ENCODE measurements at regions not wholly inside any gene's neighbourhood (a gene's known extent, or its start where the extent isn't known, plus 50 kb on each side); places are given as distances from the start of the nearest gene placed in this dataset.

GRCh38 chr6:73893696-73894095 lies 197.7 kb downstream of the CD109 start:
- no peak overlapping the region for H3K27ac ChIP-seq
- DNase-seq (ENCODE audit: extremely low spot score in 2 of 2), result no peak
- H3K36me3 ChIP-seq, result no peaks in the 10 kb centered on the region
- no peak for TF ChIP-seq POLR2AphosphoS5 (IDR thresholded peaks at IDR 0.05; ENCODE audit: insufficient read depth in 1 of 2, low read depth in 1 of 2)
- TF ChIP-seq CTCF (IDR thresholded peaks at IDR 0.05), result no peak
- TF ChIP-seq POLR2A (IDR thresholded peaks at IDR 0.05), result no peak
- no peaks in the 10 kb centered on the region for H3K27me3 ChIP-seq
- H3K4me3 ChIP-seq, result no peak overlapping the region
- no peaks in the 10 kb centered on the region for H3K9me3 ChIP-seq
- no peaks in the 10 kb centered on the region for H3K4me1 ChIP-seq
- intact Hi-C loops (cut with DNase I), result no loop called here

GRCh38 chr6:73888050-73888449 lies 192.0 kb downstream of the CD109 start:
- Histone ChIP-seq H3K4me1 (no peaks in the 10 kb centered on the region), H3K9me3 (no peaks in the 10 kb centered on the region), H3K27me3 (no peaks in the 10 kb centered on the region), H3K4me3 (no peak overlapping the region), H3K27ac (no peak overlapping the region), H3K36me3 (no peaks in the 10 kb centered on the region)
- DNase-seq (ENCODE audit: extremely low spot score in 2 of 2), result no peak
- intact Hi-C loops (cut with DNase I), result no loop called here
- TF ChIP-seq POLR2AphosphoS5 (IDR thresholded peaks at IDR 0.05; ENCODE audit: insufficient read depth in 1 of 2, low read depth in 1 of 2), result no peak
- no peak for TF ChIP-seq POLR2A (IDR thresholded peaks at IDR 0.05)
- no peak for TF ChIP-seq CTCF (IDR thresholded peaks at IDR 0.05)

- Histone ChIP-seq H3K36me3 (no peaks in the 10 kb centered on the region), H3K4me1 (no peaks in the 10 kb centered on the region), H3K9me3 (no peaks in the 10 kb centered on the region), H3K27me3 (no peaks in the 10 kb centered on the region), H3K27ac (no peak overlapping the region), H3K4me3 (no peak overlapping the region)
- intact Hi-C loops (cut with DNase I), result no loop called here
- TF ChIP-seq POLR2AphosphoS5 (IDR thresholded peaks at IDR 0.05; ENCODE audit: insufficient read depth in 1 of 2, low read depth in 1 of 2), result no peak
- TF ChIP-seq POLR2A (IDR thresholded peaks at IDR 0.05), result no peak
- TF ChIP-seq CTCF (IDR thresholded peaks at IDR 0.05), result no peak
- no peak for DNase-seq (ENCODE audit: extremely low spot score in 2 of 2)
Measured at GRCh38 chr6:73885393-73885792, 189.4 kb downstream of the CD109 start.

DNA sequence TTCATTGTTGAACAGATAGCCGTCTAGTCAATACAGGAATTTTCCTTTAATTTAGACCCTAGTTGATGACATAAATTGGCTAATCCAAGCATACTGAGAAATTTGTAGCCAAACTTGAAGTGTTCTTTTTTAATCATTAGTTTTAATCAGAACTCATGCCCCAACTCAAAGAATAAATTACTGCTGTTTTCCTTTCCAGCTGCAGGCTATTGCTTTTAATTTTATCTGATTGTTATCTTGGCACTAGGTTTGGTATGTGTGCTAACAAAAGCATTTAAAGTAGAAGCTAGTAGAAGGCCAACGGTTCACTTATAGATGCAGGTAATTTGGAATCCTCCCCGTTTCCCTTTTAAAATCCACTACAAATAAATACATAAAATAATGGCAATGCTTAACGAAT lies 188.5 kb downstream of the CD109 start:
- H3K36me3 ChIP-seq, result no peaks in the 10 kb centered on the region
- H3K27ac ChIP-seq, result no peak overlapping the region
- TF ChIP-seq POLR2AphosphoS5 (IDR thresholded peaks at IDR 0.05; ENCODE audit: insufficient read depth in 1 of 2, low read depth in 1 of 2), result no peak
- no peak for TF ChIP-seq POLR2A (IDR thresholded peaks at IDR 0.05)
- TF ChIP-seq CTCF (IDR thresholded peaks at IDR 0.05), result no peak
- no peak for DNase-seq (ENCODE audit: extremely low spot score in 2 of 2)
- no peak overlapping the region for H3K4me3 ChIP-seq
- intact Hi-C loops (cut with DNase I), result no loop called here
- no peaks in the 10 kb centered on the region for H3K4me1 ChIP-seq
- no peaks in the 10 kb centered on the region for H3K9me3 ChIP-seq
- H3K27me3 ChIP-seq, result no peaks in the 10 kb centered on the region

DNA sequence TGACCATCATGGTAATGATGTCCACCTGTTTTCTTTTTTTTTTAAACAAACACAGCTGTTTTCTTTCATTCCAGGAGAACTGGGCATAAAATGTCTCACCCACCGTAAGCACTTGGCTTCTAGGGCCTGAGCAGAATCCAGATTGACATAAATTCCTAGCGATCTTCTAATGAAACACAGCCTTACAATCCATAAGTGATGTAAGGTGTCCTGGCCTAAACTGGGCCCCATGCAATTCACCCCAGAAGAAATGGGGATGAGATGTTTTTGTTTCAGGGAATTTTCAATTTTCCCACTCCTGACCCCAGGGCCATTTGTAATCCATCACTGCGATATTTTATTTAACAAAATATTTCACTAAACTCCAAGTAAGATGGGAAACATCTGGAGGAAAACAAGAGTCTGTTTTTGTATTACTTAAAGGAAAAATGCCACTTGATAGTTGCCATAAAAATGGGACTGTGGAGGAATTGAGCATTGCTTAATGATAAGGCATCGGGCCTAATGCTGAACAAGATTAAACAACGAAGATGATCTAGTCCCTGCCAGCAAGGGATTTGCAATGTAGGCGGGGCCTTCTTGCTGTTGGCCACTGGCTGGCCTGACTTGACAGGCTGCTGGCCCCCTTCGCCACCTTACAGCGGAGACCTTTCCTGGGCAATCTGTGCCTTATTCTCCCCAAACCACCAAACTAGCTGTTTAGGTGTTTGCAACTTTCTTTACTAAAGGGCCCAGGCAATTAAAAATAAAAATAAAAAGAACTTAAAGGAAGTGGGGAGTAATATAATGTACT lies 183.7 kb downstream of the CD109 start:
- DNase-seq (ENCODE audit: extremely low spot score in 2 of 2), result no peak
- intact Hi-C loops (cut with DNase I), result no loop called here
- TF ChIP-seq CTCF (IDR thresholded peaks at IDR 0.05) (no peak), POLR2A (IDR thresholded peaks at IDR 0.05) (no peak), POLR2AphosphoS5 (IDR thresholded peaks at IDR 0.05; ENCODE audit: insufficient read depth in 1 of 2, low read depth in 1 of 2) (no peak)

More for the DNA sequence above, 183.7 kb downstream of the CD109 start:
- no peaks in the 10 kb centered on the region for H3K9me3 ChIP-seq
- no peaks in the 10 kb centered on the region for H3K27me3 ChIP-seq
- no peaks in the 10 kb centered on the region for H3K4me1 ChIP-seq
- no peak overlapping the region for H3K4me3 ChIP-seq
- no peak overlapping the region for H3K27ac ChIP-seq
- no peaks in the 10 kb centered on the region for H3K36me3 ChIP-seq

Data from vagina (tissue), 2 donors.